ENCODE measurements at regions not wholly inside any gene's neighbourhood (a gene's known extent, or its start where the extent isn't known, plus 50 kb on each side); places are given as distances from the start of the nearest gene placed in this dataset.
A peak's percentile ranks its signal among the peaks of the same experiment; 100 is the strongest.

- Histone ChIP-seq H3K9ac (ENCODE audit: insufficient read depth, low read length, poor library complexity, severe bottlenecking) (no peak overlapping the region), H2AFZ (ENCODE audit: insufficient read depth, low read depth, low read length, poor library complexity, severe bottlenecking) (no peak overlapping the region), H3K9me3 (replicated peaks in 1 of 2; ENCODE audit: control insufficient read depth in 1 of 2, insufficient read depth in 1 of 2, low read length in 2 of 2) (no peaks in the 10 kb centered on the region), H3K27me3 (ENCODE audit: control insufficient read depth in 2 of 2, insufficient read depth in 2 of 2, low read length in 2 of 2) (peaks cover 0 to 2% of the 10 kb centered on the region in 2 donors), H3K4me2 (replicated peaks; ENCODE audit: extremely low read depth, low read length, poor library complexity, severe bottlenecking) (no peak overlapping the region), H4K20me1 (ENCODE audit: insufficient read depth, low read length) (no peaks in the 10 kb centered on the region), H3K4me3 (replicated peaks in 1 of 3; ENCODE audit: low read depth in 2 of 3, low read length in 3 of 3) (no peak overlapping the region), H3K36me3 (replicated peaks in 1 of 2; ENCODE audit: control insufficient read depth in 1 of 2, insufficient read depth in 2 of 2, low read length in 2 of 2) (no peaks in the 10 kb centered on the region), H3K27ac (ENCODE audit: low read depth in 1 of 2, low read length in 2 of 2) (no peak overlapping the region), H3K79me2 (ENCODE audit: insufficient read depth, low read length) (no peaks in the 10 kb centered on the region), H3K4me1 (ENCODE audit: control insufficient read depth in 1 of 2, insufficient read depth in 2 of 2, low read length in 2 of 2) (no peaks in the 10 kb centered on the region)
- intact Hi-C loops (cut with micrococcal nuclease), result no loop called here
- no peak for TF ChIP-seq CTCF (IDR thresholded peaks at IDR 0.05)
- Mint-ChIP-seq H3K9me3 (no peaks in the 10 kb centered on the region), H3K36me3 (no peaks in the 10 kb centered on the region), H3K27ac (no peak overlapping the region), H3K4me3 (no peak overlapping the region), H3K4me1 (no peaks in the 10 kb centered on the region), H3K27me3 (ENCODE audit: low read depth in 3 of 3) (no peaks in the 10 kb centered on the region)
- WGBS (ENCODE audit: insufficient coverage), result no CpG with 5 or more reads among the region's 3 CpGs
- DNase-seq, result no peak
Measured at GRCh38 chr5:77561965-77562364, 69.8 kb upstream of the WDR41 start.

GRCh38 chr5:77560677-77561263 is 68.7 kb upstream of the WDR41 start:
- Histone ChIP-seq H3K79me2 (ENCODE audit: insufficient read depth, low read length) (no peaks in the 10 kb centered on the region), H3K36me3 (replicated peaks in 1 of 2; ENCODE audit: control insufficient read depth in 1 of 2, insufficient read depth in 2 of 2, low read length in 2 of 2) (no peaks in the 10 kb centered on the region), H2AFZ (ENCODE audit: insufficient read depth, low read depth, low read length, poor library complexity, severe bottlenecking) (no peak overlapping the region), H3K4me1 (ENCODE audit: control insufficient read depth in 1 of 2, insufficient read depth in 2 of 2, low read length in 2 of 2) (no peaks in the 10 kb centered on the region), H3K4me2 (replicated peaks; ENCODE audit: extremely low read depth, low read length, poor library complexity, severe bottlenecking) (no peak overlapping the region), H3K4me3 (replicated peaks in 1 of 3; ENCODE audit: low read depth in 2 of 3, low read length in 3 of 3) (no peak overlapping the region), H3K9me3 (replicated peaks in 1 of 2; ENCODE audit: control insufficient read depth in 1 of 2, insufficient read depth in 1 of 2, low read length in 2 of 2) (no peaks in the 10 kb centered on the region), H3K27me3 (ENCODE audit: control insufficient read depth in 2 of 2, insufficient read depth in 2 of 2, low read length in 2 of 2) (peaks cover 0 to 2% of the 10 kb centered on the region in 2 donors), H4K20me1 (ENCODE audit: insufficient read depth, low read length) (no peaks in the 10 kb centered on the region), H3K9ac (ENCODE audit: insufficient read depth, low read length, poor library complexity, severe bottlenecking) (no peak overlapping the region), H3K27ac (ENCODE audit: low read depth in 1 of 2, low read length in 2 of 2) (no peak overlapping the region)
- peak; percentile 36 for TF ChIP-seq CTCF (IDR thresholded peaks at IDR 0.05)
- peaks cover 0 to 1% (median 0%) of the 10 kb centered on the region in 7 donors for H3K9me3 Mint-ChIP-seq
- H3K4me1 Mint-ChIP-seq, result no peaks in the 10 kb centered on the region
- intact Hi-C loops (cut with micrococcal nuclease), result no loop called here
- peaks cover 0 to 2% (median 0%) of the 10 kb centered on the region in 3 donors for H3K27me3 Mint-ChIP-seq (ENCODE audit: low read depth in 3 of 3)
- H3K27ac Mint-ChIP-seq, result no peak overlapping the region
- peak in 1 of 3 donors; percentile 4 for DNase-seq
- no peaks in the 10 kb centered on the region for H3K36me3 Mint-ChIP-seq
- WGBS (ENCODE audit: insufficient coverage), result no CpG with 5 or more reads among the region's 1 CpG
- H3K4me3 Mint-ChIP-seq, result no peak overlapping the region
